ENCODE measurements at regions not wholly inside any gene's neighbourhood (a gene's known extent, or its start where the extent isn't known, plus 50 kb on each side); places are given as distances from the start of the nearest gene placed in this dataset.

- TF ChIP-seq CTCF (IDR thresholded peaks at IDR 0.05) (no peak), POLR2A (IDR thresholded peaks at IDR 0.05; ENCODE audit: low read depth) (no peak)
Observed at GRCh38 chr9:104280178-104280560, 186.1 kb downstream of the SMC2 start.
